ENCODE measurements at regions not wholly inside any gene's neighbourhood (a gene's known extent, or its start where the extent isn't known, plus 50 kb on each side); places are given as distances from the start of the nearest gene placed in this dataset.

DNA sequence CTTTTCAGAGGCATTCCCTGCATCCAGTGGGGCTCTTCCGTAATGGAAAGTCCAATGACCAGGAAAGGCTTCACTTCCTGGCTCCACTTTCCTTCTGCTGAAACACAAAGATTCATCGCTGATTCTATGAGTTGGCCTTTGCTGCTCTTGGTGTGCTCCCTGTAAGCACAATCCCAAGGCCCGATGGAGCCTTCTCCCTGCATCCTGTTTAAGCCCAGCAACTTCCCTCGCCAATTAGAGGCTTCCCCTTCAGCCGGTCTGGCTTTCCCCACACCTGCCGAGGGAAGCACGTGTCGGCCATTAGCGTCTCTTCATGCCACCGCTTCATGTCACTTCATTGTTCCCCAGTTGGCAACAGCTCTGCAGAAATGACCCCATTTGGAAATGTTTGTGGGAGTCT, 693.9 kb downstream of the MED13L start:
- no peak for TF ChIP-seq EZH2 (IDR thresholded peaks at IDR 0.05)
- TF ChIP-seq, protein P1, sequence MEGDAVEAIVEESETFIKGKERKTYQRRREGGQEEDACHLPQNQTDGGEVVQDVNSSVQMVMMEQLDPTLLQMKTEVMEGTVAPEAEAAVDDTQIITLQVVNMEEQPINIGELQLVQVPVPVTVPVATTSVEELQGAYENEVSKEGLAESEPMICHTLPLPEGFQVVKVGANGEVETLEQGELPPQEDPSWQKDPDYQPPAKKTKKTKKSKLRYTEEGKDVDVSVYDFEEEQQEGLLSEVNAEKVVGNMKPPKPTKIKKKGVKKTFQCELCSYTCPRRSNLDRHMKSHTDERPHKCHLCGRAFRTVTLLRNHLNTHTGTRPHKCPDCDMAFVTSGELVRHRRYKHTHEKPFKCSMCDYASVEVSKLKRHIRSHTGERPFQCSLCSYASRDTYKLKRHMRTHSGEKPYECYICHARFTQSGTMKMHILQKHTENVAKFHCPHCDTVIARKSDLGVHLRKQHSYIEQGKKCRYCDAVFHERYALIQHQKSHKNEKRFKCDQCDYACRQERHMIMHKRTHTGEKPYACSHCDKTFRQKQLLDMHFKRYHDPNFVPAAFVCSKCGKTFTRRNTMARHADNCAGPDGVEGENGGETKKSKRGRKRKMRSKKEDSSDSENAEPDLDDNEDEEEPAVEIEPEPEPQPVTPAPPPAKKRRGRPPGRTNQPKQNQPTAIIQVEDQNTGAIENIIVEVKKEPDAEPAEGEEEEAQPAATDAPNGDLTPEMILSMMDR (IDR thresholded peaks at IDR 0.05): no peak
